ENCODE measurements at regions not wholly inside any gene's neighbourhood (a gene's known extent, or its start where the extent isn't known, plus 50 kb on each side); places are given as distances from the start of the nearest gene placed in this dataset.

GRCh38 chr1:201655910-201656309 lies 117.0 kb downstream of the NAV1 start:
- no peak for DNase-seq (ENCODE audit: low read depth in 2 of 2, low spot score in 1 of 2)

GRCh38 chr1:201656311-201657032 lies 117.5 kb downstream of the NAV1 start:
- DNase-seq (ENCODE audit: low read depth in 2 of 2, low spot score in 1 of 2) = no peak

GRCh38 chr1:201659572-201659971 lies 120.6 kb downstream of the NAV1 start:
- no peak for DNase-seq (ENCODE audit: low read depth in 2 of 2, low spot score in 1 of 2)

GRCh38 chr1:201660931-201661822 lies 122.2 kb downstream of the NAV1 start:
- no peak for DNase-seq (ENCODE audit: low read depth in 2 of 2, low spot score in 1 of 2)

- DNase-seq (ENCODE audit: low read depth in 2 of 2, low spot score in 1 of 2) = no peak
Observed at GRCh38 chr1:201661823-201662359, 123.0 kb downstream of the NAV1 start.

- no peak for DNase-seq (ENCODE audit: low read depth in 2 of 2, low spot score in 1 of 2)
Observed at GRCh38 chr1:201662646-201663045, 123.7 kb downstream of the NAV1 start.

GRCh38 chr1:201663491-201664113 lies 124.7 kb downstream of the NAV1 start:
- DNase-seq (ENCODE audit: low read depth in 2 of 2, low spot score in 1 of 2) = no peak

- DNase-seq (ENCODE audit: low read depth in 2 of 2, low spot score in 1 of 2) = no peak
Observed at GRCh38 chr1:201665036-201665435, 126.1 kb downstream of the NAV1 start.

DNA sequence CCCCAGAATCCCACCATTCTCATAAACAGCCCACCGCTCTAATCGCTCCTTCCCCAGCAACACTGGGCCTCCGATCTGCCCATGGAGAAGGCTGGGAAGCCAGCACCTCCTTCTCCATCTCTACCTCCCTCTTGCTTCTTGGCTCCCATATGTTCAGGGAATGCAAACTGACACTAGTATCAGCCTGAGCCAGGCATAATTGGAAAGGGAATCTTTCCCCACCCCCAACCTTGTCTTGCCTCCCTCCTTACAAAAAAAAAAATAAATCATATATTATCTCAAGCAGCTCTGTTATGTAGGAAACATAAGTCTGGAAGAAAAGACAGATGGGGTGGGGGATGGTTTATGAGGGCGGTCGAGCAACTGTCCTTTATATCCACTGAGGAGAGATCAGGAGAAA lies 127.2 kb downstream of the NAV1 start:
- DNase-seq (ENCODE audit: low read depth in 2 of 2, low spot score in 1 of 2) = no peak

GRCh38 chr1:201666645-201667044 lies 127.7 kb downstream of the NAV1 start:
- no peak for DNase-seq (ENCODE audit: low read depth in 2 of 2, low spot score in 1 of 2)

DNA sequence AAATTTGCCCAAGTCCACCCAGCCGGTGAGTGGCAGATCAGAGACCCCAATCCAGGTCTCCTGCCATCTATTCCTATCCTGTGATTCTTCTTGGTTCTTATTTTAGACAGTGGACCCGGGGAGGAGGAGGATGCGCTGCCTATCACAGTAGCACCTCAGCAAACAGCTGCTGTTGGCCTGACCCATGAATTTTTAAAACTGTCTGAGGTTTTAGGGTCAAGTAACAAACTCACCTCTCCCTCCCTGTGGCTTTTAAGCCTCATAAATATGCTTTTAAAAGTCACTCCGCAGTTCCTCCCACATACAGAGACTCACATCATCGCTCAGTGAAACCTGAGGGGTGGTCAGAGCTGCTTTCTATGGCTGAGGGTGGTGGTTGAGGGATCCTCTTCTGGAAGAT lies 128.6 kb downstream of the NAV1 start:
- no peak for DNase-seq (ENCODE audit: low read depth in 2 of 2, low spot score in 1 of 2)

- DNase-seq (ENCODE audit: low read depth in 2 of 2, low spot score in 1 of 2) = no peak
Observed at GRCh38 chr1:201670517-201670916, 131.6 kb downstream of the NAV1 start.

- no peak for DNase-seq (ENCODE audit: low read depth in 2 of 2, low spot score in 1 of 2)
Observed at GRCh38 chr1:201672685-201673084, 133.8 kb downstream of the NAV1 start.

DNA sequence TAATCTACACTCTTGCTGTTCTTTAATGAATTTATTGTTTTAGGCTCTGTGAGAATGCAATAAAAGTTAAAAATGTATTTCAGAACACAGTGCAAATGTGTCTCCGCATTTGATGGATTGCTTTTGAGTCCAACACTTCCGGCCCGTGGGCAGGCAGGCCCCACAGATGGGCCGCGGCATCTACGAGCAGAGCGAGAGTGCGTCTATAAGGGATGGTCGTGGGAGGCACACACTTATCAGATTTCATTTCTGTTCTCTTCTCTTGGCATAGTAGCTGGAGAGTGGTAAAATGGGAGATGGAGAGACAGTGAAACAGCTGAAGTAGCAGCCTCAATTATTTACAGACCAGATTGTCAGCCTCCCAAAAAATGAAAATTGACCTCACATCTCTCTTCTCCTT lies 134.2 kb downstream of the NAV1 start:
- no peak for DNase-seq (ENCODE audit: low read depth in 2 of 2, low spot score in 1 of 2)

DNA sequence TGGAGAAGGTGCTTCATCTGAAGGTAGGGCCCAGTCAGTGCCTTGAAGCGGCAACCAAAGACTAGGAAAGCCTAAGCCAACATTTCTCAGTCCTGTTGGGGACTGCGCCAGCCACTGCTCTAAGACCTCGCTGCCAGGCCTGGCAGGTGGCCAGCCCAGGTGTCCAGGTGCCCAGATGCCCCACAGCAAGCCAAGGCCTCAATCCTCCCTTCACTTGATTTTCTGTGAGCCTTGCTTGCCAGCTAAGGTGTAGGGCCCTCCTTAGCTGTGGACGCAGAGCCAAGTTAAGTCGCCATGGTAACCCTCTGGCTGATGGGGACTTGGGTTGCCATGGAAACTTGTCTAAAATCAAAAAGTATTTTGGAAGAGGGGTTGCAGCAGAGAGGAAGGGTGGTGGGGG lies 135.0 kb downstream of the NAV1 start:
- DNase-seq (ENCODE audit: low read depth in 2 of 2, low spot score in 1 of 2) = no peak

DNA sequence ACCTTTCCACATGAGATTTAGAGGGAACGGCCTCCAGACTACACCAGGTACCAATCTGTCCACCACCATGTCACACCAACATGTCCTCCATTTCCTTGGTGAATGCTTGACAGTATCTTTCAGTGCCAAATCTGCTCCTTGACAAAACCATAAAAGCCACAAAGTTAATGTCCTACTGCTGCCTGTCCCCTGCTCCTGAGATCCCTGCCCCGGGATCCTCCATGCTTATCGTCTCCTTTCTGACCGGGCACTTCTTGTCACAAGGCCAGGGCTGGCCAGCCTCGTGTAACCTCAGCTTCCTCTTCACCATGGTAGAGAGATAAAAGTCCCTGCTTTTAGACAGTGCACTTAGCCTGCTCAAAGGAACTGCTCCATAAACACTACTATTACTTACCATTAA lies 136.2 kb downstream of the NAV1 start:
- no peak for DNase-seq (ENCODE audit: low read depth in 2 of 2, low spot score in 1 of 2)

- DNase-seq (ENCODE audit: low read depth in 2 of 2, low spot score in 1 of 2) = no peak
Observed at GRCh38 chr1:201676197-201676596, 137.3 kb downstream of the NAV1 start.

GRCh38 chr1:201676641-201677040 lies 137.7 kb downstream of the NAV1 start:
- DNase-seq (ENCODE audit: low read depth in 2 of 2, low spot score in 1 of 2) = no peak

- no peak for DNase-seq (ENCODE audit: low read depth in 2 of 2, low spot score in 1 of 2)
Observed at GRCh38 chr1:201678264-201679101, 139.6 kb downstream of the NAV1 start.

GRCh38 chr1:201681375-201681774 lies 142.4 kb downstream of the NAV1 start:
- no peak for DNase-seq (ENCODE audit: low read depth in 2 of 2, low spot score in 1 of 2)

DNA sequence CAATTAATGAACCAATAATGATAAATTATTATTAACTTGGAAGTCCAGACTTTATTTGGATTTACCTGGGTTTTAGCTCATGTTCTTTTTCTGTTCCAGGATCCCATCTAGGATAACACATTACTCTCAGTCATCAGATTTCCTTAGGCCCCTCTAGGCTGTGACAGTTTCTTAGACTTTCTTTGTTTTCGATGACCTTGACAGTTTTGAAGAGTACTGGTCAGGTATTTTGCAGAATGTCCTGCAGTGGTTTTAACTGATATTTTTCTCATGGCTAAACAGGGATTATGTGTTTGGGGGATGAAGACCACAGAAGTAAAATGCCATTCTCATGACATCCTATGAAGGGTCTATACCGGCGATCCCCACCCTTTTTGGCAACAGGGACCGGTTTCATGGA lies 144.0 kb downstream of the NAV1 start:
- no peak for DNase-seq (ENCODE audit: low read depth in 2 of 2, low spot score in 1 of 2)
